HG02623 (cell line): ENCODE measurements at regions not wholly inside any gene's neighbourhood (a gene's known extent, or its start where the extent isn't known, plus 50 kb on each side); places are given as distances from the start of the nearest gene placed in this dataset.

Source experiments
- ATAC-seq: cut with Tn5 transposase; IDR thresholded peaks from one replicate; pipeline ENCODE4 v1.9.1; 2021; ENCODE audit warnings: moderate library complexity; ENCODE audit not compliant: unreplicated experiment

GRCh38 chr11:95692526-95693260 lies 96.9 kb downstream of the FAM76B start:
- no peak for ATAC-seq

- no peak for ATAC-seq
Observed at GRCh38 chr11:95690100-95690499, 99.5 kb downstream of the FAM76B start.

- ATAC-seq = no peak
Observed at GRCh38 chr11:95688501-95689222, 100.9 kb downstream of the FAM76B start.

GRCh38 chr11:95688015-95688414 lies 101.6 kb downstream of the FAM76B start:
- ATAC-seq = no peak

- no peak for ATAC-seq
Observed at GRCh38 chr11:95686265-95686664, 103.3 kb downstream of the FAM76B start.

GRCh38 chr11:95684701-95685100 lies 104.9 kb downstream of the FAM76B start:
- ATAC-seq = no peak

- ATAC-seq = no peak
Observed at GRCh38 chr11:95684170-95684569, 105.4 kb downstream of the FAM76B start.

- no peak for ATAC-seq
Observed at GRCh38 chr11:95682552-95682951, 107.0 kb downstream of the FAM76B start.

- ATAC-seq = peak; percentile 84
Observed at GRCh38 chr11:95680169-95680929, 109.2 kb downstream of the FAM76B start.

- ATAC-seq = no peak
Observed at GRCh38 chr11:95678988-95679387, 110.6 kb downstream of the FAM76B start.

GRCh38 chr11:95676308-95676707 lies 113.3 kb downstream of the FAM76B start:
- no peak for ATAC-seq

GRCh38 chr11:95675585-95675984 lies 114.0 kb downstream of the FAM76B start:
- no peak for ATAC-seq

GRCh38 chr11:95674657-95675358 lies 114.8 kb downstream of the FAM76B start:
- no peak for ATAC-seq

GRCh38 chr11:95671768-95672167 lies 117.8 kb downstream of the FAM76B start:
- ATAC-seq = no peak

GRCh38 chr11:95668131-95668530 lies 121.5 kb downstream of the FAM76B start:
- no peak for ATAC-seq

- ATAC-seq = no peak
Observed at GRCh38 chr11:95661162-95661561, 128.4 kb downstream of the FAM76B start.

- ATAC-seq = no peak
Observed at GRCh38 chr11:95660038-95660437, 129.5 kb downstream of the FAM76B start.

- ATAC-seq = no peak
Observed at GRCh38 chr11:95659088-95659487, 130.5 kb downstream of the FAM76B start.

- ATAC-seq = no peak
Observed at GRCh38 chr11:95655536-95655935, 134.0 kb downstream of the FAM76B start.

- ATAC-seq = no peak
Observed at GRCh38 chr11:95653680-95654079, 135.9 kb downstream of the FAM76B start.

- ATAC-seq = no peak
Observed at GRCh38 chr11:95653099-95653498, 136.5 kb downstream of the FAM76B start.
